Esophagus muscularis mucosa (tissue), 4 donors: ENCODE measurements at regions not wholly inside any gene's neighbourhood (a gene's known extent, or its start where the extent isn't known, plus 50 kb on each side); places are given as distances from the start of the nearest gene placed in this dataset.

Experiments used
- DNase-seq: peaks from one replicate; pipeline ENCODE4 v3.0.0-alpha.2; 2017; ENCODE audit errors: extremely low spot score
- H3K27ac ChIP-seq, 4 donors: fragments of 200-600 bp; sonication (generic); replicated peaks in 1 of 4; 1 replicate in 3 of 4; 2 replicates in 1 of 4; pipeline ENCODE4 v1.5.1; 2016 to 2019; ENCODE audit warnings: mild to moderate bottlenecking in 1 of 4
- H3K27me3 ChIP-seq, 4 donors: fragments of 200-600 bp; sonication (generic); one replicate each; pipeline versions ENCODE4 v1.5.1 to v1.6.0; 2016 to 2019
- H3K36me3 ChIP-seq, 4 donors: fragments of 200-600 bp; sonication (generic); one replicate each; pipeline ENCODE4 v1.5.1; 2016 to 2019
- H3K4me1 ChIP-seq, 4 donors: fragments of 200-600 bp; sonication (generic); one replicate each; pipeline ENCODE4 v1.5.1; 2016 to 2019
- H3K4me3 ChIP-seq, 4 donors: fragments of 200-600 bp; sonication (generic); 1 replicate in 2 of 4; 2 replicates in 2 of 4; pipeline ENCODE4 v1.5.1; 2016 to 2019; ENCODE audit warnings: mild to moderate bottlenecking in 4 of 4, moderate library complexity in 1 of 4
- H3K9me3 ChIP-seq, 4 donors: fragments of 200-600 bp; sonication (generic); 1 replicate in 3 of 4; 2 replicates in 1 of 4; pipeline ENCODE4 v1.5.1; 2016 to 2019
- EP300 ChIP-seq: sonication (generic); formaldehyde crosslinking; IDR thresholded peaks from one replicate; pipeline ENCODE4 v1.6.1; 2017; ENCODE audit warnings: antibody characterized with exemption
- POLR2A ChIP-seq: fragments of 450-650 bp; IDR thresholded peaks from one replicate; pipeline ENCODE4 v1.6.1; 2017; ENCODE audit warnings: antibody characterized with exemption, moderate library complexity, mild to moderate bottlenecking, low read depth
- POLR2AphosphoS5 ChIP-seq, 2 donors: sonication (generic); formaldehyde crosslinking; IDR thresholded peaks; one replicate each; pipeline ENCODE4 v1.6.1; 2017; ENCODE audit warnings: antibody characterized with exemption in 2 of 2
- WGBS: methylation state at CpG from one replicate; pipeline ENCODE4 v1.1.5; 2018; 5-methylcytosine and 5-hydroxymethylcytosine counted together
- intact Hi-C: fragments of 100-400 bp; cut with DNase I; formaldehyde crosslinking; loops from one replicate; pipeline ENCODE4 v1.15.1; 2023
- TF ChIP-seq, protein P1 (sequence below), 3 experiments: fragments of 200-600 bp in 2 of 3; fragments of 450-650 bp in 1 of 3; sonication (generic) in 2 of 3; IDR thresholded peaks; one replicate each; pipeline ENCODE4 v1.5.1; 2017 to 2019; ENCODE audit warnings: antibody characterized with exemption in 3 of 3, mild to moderate bottlenecking in 2 of 3, moderate library complexity in 1 of 3

DNA sequence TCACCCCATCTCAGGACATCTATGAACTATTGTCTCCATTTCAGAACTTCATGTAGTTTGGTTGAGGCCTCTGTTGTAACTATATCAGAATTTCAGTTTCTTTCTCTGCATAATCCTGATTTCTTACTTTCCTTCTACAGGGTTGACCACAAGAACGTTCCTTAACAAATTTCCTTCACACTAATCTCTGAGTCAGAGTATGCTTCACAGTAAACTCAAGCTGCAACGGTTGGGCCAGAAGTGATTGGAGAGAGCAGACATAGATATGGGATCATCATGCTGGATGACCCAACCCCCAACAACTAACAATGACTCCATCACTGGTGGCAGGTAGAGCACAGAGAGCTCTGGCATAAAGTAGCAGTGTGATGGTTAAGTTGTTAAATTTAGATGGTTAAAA lies 128.8 kb upstream of the OSTN start:
- no peaks in the 10 kb centered on the region for H3K36me3 ChIP-seq
- intact Hi-C loops: no loop called here
- no peak overlapping the region for H3K4me3 ChIP-seq
- no peaks in the 10 kb centered on the region for H3K4me1 ChIP-seq
- H3K9me3 ChIP-seq: no peaks in the 10 kb centered on the region
- DNase-seq: no peak
- no peak for TF ChIP-seq EP300
- TF ChIP-seq, protein P1, sequence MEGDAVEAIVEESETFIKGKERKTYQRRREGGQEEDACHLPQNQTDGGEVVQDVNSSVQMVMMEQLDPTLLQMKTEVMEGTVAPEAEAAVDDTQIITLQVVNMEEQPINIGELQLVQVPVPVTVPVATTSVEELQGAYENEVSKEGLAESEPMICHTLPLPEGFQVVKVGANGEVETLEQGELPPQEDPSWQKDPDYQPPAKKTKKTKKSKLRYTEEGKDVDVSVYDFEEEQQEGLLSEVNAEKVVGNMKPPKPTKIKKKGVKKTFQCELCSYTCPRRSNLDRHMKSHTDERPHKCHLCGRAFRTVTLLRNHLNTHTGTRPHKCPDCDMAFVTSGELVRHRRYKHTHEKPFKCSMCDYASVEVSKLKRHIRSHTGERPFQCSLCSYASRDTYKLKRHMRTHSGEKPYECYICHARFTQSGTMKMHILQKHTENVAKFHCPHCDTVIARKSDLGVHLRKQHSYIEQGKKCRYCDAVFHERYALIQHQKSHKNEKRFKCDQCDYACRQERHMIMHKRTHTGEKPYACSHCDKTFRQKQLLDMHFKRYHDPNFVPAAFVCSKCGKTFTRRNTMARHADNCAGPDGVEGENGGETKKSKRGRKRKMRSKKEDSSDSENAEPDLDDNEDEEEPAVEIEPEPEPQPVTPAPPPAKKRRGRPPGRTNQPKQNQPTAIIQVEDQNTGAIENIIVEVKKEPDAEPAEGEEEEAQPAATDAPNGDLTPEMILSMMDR (IDR thresholded peaks at IDR 0.05): no peak
- TF ChIP-seq POLR2A: no peak
- no peak for TF ChIP-seq POLR2AphosphoS5 (IDR thresholded peaks at IDR 0.05)
- WGBS: 82% methylated on average over 2 of the region's 2 CpGs
- no peak overlapping the region for H3K27ac ChIP-seq
- H3K27me3 ChIP-seq: no peaks in the 10 kb centered on the region

DNA sequence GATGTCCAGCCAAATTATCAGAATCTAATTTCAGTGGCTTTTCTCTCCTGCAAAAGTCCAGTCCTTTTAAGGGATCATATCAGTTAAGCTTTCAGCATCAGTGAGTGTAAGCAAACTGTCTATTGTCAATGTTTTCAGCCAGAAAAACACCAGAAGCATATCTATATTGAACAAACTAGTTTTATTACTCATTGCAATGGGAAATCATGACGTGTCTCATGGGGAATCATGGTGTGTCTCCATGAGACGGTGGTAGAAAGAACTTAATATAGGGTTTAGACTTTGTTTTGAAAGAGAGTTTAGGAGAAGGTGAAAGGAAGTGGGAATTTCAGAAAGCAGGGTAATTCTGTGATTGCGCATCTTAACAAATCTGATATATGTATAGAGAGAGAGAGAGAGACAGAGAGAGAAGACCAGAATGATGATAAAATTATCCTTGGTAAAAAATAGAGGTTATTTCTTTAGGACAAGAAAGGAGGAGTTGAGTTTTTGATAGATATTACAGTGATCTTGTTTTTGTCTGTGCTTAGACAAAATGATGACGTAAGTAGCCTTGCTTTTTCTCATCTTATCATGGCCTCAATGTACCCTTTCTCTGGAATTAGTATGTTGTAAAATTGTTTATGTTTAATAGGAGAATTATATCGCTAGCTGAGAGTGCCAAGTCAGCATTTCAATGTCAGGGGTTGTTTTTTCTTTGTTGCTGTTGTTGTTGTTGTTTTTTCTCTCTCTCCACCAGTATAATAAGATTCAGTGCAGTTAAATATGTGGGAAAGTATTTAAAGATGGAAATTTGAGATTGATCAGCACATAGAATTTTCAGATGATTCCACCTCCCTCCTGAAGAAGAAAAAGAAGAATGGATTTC lies 129.9 kb upstream of the OSTN start:
- no peaks in the 10 kb centered on the region for H3K27me3 ChIP-seq
- DNase-seq: no peak
- H3K9me3 ChIP-seq: no peaks in the 10 kb centered on the region
- H3K36me3 ChIP-seq: no peaks in the 10 kb centered on the region
- WGBS: 73% methylated on average over 5 of the region's 5 CpGs
- intact Hi-C loops: no loop called here
- no peak overlapping the region for H3K4me3 ChIP-seq
- TF ChIP-seq EP300: no peak
- no peak for TF ChIP-seq POLR2AphosphoS5 (IDR thresholded peaks at IDR 0.05)
- TF ChIP-seq, protein P1 (IDR thresholded peaks at IDR 0.05): no peak
- no peak for TF ChIP-seq POLR2A
- H3K27ac ChIP-seq: no peak overlapping the region
- no peaks in the 10 kb centered on the region for H3K4me1 ChIP-seq

DNA sequence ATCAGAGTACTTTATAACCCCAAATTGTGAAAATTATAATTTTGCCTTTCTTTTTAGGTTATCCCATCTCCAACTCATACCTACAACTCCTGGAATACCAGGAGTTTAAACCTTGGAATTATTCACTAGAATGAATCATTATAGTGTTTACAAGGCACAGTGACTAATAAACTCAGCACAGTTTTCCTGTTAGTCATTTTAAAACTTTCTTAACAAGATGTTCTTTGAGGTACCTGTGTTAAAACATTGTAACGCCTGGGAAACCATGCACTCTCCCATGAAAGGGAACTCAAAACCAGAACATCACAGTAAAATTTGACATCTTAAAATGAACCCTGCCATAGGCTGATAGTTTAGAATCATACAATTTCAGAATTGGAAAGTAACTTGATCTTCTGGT lies 132.4 kb upstream of the OSTN start:
- Histone ChIP-seq H3K9me3 (no peaks in the 10 kb centered on the region), H3K36me3 (no peaks in the 10 kb centered on the region), H3K27me3 (no peaks in the 10 kb centered on the region), H3K27ac (no peak overlapping the region), H3K4me1 (no peaks in the 10 kb centered on the region), H3K4me3 (no peak overlapping the region)
- DNase-seq: no peak
- intact Hi-C loops: no loop called here
- 92% methylated on average over 1 of the region's 1 CpG for WGBS
- TF ChIP-seq POLR2AphosphoS5 (IDR thresholded peaks at IDR 0.05): no peak
- no peak for TF ChIP-seq EP300
- TF ChIP-seq POLR2A: no peak
- TF ChIP-seq, protein P1 (IDR thresholded peaks at IDR 0.05): no peak

DNA sequence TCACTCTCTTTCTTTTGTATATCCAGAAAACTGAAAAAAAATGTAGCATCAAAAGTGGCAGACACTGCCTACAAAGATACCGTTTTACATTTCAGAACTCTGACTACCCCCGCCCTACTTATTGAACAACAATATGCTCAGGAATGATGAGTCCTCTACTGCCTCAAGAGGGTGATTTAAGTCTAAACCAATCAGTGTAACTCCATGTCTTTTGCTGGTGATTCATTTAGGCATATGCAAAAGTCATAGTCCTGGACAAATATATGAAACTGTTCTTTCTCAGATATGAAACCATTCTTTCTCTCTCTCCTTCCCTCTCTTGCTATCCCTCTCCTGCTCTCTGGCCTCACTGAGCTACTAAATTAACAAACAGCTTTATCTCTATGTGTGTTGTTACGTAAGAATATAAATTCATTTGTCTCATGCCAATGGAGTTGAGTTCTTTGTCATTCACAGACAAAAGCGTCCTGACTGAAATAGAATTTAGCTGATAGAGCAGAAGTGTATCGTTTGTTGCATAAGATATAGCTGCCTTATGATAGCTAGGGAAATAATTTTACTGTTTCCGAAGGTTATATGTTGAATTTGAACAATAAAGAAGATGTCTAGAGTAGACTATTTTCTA lies 133.7 kb upstream of the OSTN start:
- H3K4me1 ChIP-seq: no peaks in the 10 kb centered on the region
- H3K27me3 ChIP-seq: no peaks in the 10 kb centered on the region
- H3K27ac ChIP-seq: no peak overlapping the region
- no peak overlapping the region for H3K4me3 ChIP-seq
- 88% methylated on average over 6 of the region's 6 CpGs for WGBS
- TF ChIP-seq, protein P1 (IDR thresholded peaks at IDR 0.05): no peak
- TF ChIP-seq POLR2AphosphoS5 (IDR thresholded peaks at IDR 0.05) (no peak), POLR2A (no peak)
- H3K9me3 ChIP-seq: no peaks in the 10 kb centered on the region
- no peaks in the 10 kb centered on the region for H3K36me3 ChIP-seq
- intact Hi-C loops: no loop called here
- DNase-seq: no peak
